ENCODE measurements at regions not wholly inside any gene's neighbourhood (a gene's known extent, or its start where the extent isn't known, plus 50 kb on each side); places are given as distances from the start of the nearest gene placed in this dataset.

DNA sequence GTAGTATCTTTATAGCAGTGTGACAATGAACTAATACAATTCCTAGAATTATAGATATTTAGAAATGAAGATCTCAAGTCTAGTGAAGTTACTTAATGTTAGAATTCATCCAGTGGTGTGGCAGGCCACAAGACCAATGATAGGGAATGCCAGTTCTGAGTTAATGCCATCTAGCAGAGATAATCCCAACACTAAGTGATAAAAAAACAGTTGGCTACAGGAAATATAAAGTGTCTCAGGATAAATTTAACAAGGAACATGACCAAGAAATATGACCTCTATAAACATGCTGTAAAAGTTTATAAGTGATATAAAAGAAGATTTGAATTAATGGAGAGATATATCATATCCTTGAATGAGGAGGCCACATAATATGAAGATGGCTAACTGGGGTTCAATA lies 1790.5 kb upstream of the ADGRL3 start:
- Histone ChIP-seq H3K4me3 (ENCODE audit: low read length, poor library complexity, severe bottlenecking) (no peak overlapping the region), H3K36me3 (ENCODE audit: insufficient read depth, low read length) (no peaks in the 10 kb centered on the region), H3K9ac (ENCODE audit: low read depth, low read length, poor library complexity, severe bottlenecking) (no peak overlapping the region), H2AFZ (ENCODE audit: low read length) (no peak overlapping the region), H4K20me1 (ENCODE audit: insufficient read depth, low read length, poor library complexity, severe bottlenecking) (no peaks in the 10 kb centered on the region), H3K4me2 (ENCODE audit: low read depth, low read length, poor library complexity, severe bottlenecking) (no peak overlapping the region), H3F3A (ENCODE audit: low read depth) (no peaks in the 10 kb centered on the region), H3K9me2 (replicated peaks; ENCODE audit: low read depth, low read length) (no peaks in the 10 kb centered on the region), H3K4me1 (ENCODE audit: insufficient read depth, low read length, poor library complexity, severe bottlenecking) (no peaks in the 10 kb centered on the region), H3K9me3 (ENCODE audit: insufficient read depth, low read depth, low read length) (no peaks in the 10 kb centered on the region), H3K79me2 (ENCODE audit: insufficient read depth, low read length) (no peaks in the 10 kb centered on the region), H3K27me3 (ENCODE audit: insufficient read depth, low read length, poor library complexity, severe bottlenecking) (no peaks in the 10 kb centered on the region)
- TF ChIP-seq EZH2phosphoT487 (IDR thresholded peaks at IDR 0.05; ENCODE audit: borderline replicate concordance), result no peak

DNA sequence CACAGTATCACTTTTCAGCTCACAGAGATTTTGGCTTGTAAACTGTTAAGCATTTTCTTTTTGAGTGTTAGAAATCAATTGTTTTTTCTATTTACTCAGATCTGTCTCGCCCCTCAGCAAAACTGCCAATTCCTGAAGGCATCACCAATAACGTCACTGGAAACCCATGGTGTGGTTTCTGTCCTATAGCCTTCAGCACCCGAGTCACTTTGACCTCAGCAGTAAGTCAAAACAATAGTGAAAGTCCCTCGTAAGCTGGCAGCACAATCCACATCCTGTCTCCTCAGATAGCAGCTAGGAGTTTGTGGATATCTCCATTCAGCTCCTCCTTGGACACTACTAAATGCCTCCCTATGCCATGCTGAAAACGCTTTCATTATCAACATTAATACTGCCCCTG lies 1787.4 kb upstream of the ADGRL3 start:
- H3K27me3 ChIP-seq (ENCODE audit: insufficient read depth, low read length, poor library complexity, severe bottlenecking), result no peaks in the 10 kb centered on the region
- TF ChIP-seq, protein P1, sequence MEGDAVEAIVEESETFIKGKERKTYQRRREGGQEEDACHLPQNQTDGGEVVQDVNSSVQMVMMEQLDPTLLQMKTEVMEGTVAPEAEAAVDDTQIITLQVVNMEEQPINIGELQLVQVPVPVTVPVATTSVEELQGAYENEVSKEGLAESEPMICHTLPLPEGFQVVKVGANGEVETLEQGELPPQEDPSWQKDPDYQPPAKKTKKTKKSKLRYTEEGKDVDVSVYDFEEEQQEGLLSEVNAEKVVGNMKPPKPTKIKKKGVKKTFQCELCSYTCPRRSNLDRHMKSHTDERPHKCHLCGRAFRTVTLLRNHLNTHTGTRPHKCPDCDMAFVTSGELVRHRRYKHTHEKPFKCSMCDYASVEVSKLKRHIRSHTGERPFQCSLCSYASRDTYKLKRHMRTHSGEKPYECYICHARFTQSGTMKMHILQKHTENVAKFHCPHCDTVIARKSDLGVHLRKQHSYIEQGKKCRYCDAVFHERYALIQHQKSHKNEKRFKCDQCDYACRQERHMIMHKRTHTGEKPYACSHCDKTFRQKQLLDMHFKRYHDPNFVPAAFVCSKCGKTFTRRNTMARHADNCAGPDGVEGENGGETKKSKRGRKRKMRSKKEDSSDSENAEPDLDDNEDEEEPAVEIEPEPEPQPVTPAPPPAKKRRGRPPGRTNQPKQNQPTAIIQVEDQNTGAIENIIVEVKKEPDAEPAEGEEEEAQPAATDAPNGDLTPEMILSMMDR (conservative IDR thresholded peaks at IDR 0.05; ENCODE audit: low read length), result no peak
- H3K9me3 ChIP-seq (ENCODE audit: insufficient read depth, low read depth, low read length), result no peaks in the 10 kb centered on the region
- H3K9ac ChIP-seq (ENCODE audit: low read depth, low read length, poor library complexity, severe bottlenecking), result no peak overlapping the region
- no peaks in the 10 kb centered on the region for H3K36me3 ChIP-seq (ENCODE audit: insufficient read depth, low read length)
- H3K79me2 ChIP-seq (ENCODE audit: insufficient read depth, low read length), result no peaks in the 10 kb centered on the region
- no peaks in the 10 kb centered on the region for H4K20me1 ChIP-seq (ENCODE audit: insufficient read depth, low read length, poor library complexity, severe bottlenecking)
- no peaks in the 10 kb centered on the region for H3K4me1 ChIP-seq (ENCODE audit: insufficient read depth, low read length, poor library complexity, severe bottlenecking)
- no peak overlapping the region for H2AFZ ChIP-seq (ENCODE audit: low read length)
- no peak overlapping the region for H3K4me2 ChIP-seq (ENCODE audit: low read depth, low read length, poor library complexity, severe bottlenecking)
- H3F3A ChIP-seq (ENCODE audit: low read depth), result no peaks in the 10 kb centered on the region
- no peaks in the 10 kb centered on the region for H3K9me2 ChIP-seq (replicated peaks; ENCODE audit: low read depth, low read length)
- H3K4me3 ChIP-seq (ENCODE audit: low read length, poor library complexity, severe bottlenecking), result no peak overlapping the region

DNA sequence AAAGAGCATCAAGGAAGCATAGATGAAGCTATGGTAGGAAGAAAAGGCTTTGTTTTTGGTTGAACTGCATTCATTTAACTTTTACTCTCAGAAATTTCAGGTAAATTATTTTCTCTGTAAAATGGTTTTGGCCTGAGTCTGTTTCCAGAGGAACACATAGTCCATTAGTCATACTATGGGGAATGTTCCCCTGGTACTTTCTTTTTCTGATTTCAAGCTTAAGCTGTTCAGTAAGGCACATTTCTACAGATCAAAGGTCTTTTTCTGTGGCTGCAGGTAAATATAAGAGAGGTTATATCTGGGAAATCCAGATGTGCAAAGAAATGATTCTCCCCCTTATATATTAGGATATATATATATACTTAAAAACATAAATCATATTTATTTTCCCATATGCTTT lies 1744.4 kb upstream of the ADGRL3 start:
- TF ChIP-seq, protein P1 (conservative IDR thresholded peaks at IDR 0.05; ENCODE audit: low read length), result no peak
- no peak for TF ChIP-seq EZH2phosphoT487 (IDR thresholded peaks at IDR 0.05; ENCODE audit: borderline replicate concordance)

DNA sequence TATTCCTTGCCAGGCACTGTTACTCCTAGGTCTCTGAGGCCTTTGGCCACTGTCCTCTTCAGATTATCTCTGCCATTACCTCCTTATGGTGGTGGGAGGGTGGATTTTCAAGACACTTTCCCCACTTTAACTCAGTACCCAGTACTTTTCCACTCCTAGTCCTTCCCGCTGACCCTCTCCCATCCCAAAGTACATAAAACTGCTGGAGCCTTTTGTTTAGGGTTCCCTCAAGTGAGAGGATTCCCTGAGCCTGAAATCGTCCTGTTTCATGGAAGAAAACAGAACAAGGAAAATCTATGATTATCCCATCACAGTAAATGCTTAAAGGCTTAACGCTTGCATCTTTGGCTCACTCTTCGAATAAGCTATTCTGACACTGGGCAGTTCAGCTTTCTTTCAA lies 1742.5 kb upstream of the ADGRL3 start:
- Histone ChIP-seq H3K4me3 (ENCODE audit: low read length, poor library complexity, severe bottlenecking) (no peak overlapping the region), H3K36me3 (ENCODE audit: insufficient read depth, low read length) (no peaks in the 10 kb centered on the region), H3K9me3 (ENCODE audit: insufficient read depth, low read depth, low read length) (no peaks in the 10 kb centered on the region), H2AFZ (ENCODE audit: low read length) (no peak overlapping the region), H4K20me1 (ENCODE audit: insufficient read depth, low read length, poor library complexity, severe bottlenecking) (no peaks in the 10 kb centered on the region), H3F3A (ENCODE audit: low read depth) (no peaks in the 10 kb centered on the region), H3K9ac (ENCODE audit: low read depth, low read length, poor library complexity, severe bottlenecking) (no peak overlapping the region), H3K79me2 (ENCODE audit: insufficient read depth, low read length) (no peaks in the 10 kb centered on the region), H3K4me2 (ENCODE audit: low read depth, low read length, poor library complexity, severe bottlenecking) (no peak overlapping the region), H3K9me2 (replicated peaks; ENCODE audit: low read depth, low read length) (no peaks in the 10 kb centered on the region), H3K27me3 (ENCODE audit: insufficient read depth, low read length, poor library complexity, severe bottlenecking) (no peaks in the 10 kb centered on the region), H3K4me1 (ENCODE audit: insufficient read depth, low read length, poor library complexity, severe bottlenecking) (no peaks in the 10 kb centered on the region)
- TF ChIP-seq, protein P1 (conservative IDR thresholded peaks at IDR 0.05; ENCODE audit: low read length), result no peak
- no peak for TF ChIP-seq EZH2phosphoT487 (IDR thresholded peaks at IDR 0.05; ENCODE audit: borderline replicate concordance)

More for the DNA sequence above, 1744.4 kb upstream of the ADGRL3 start:
- Histone ChIP-seq H3K36me3 (ENCODE audit: insufficient read depth, low read length) (no peaks in the 10 kb centered on the region), H3K4me1 (ENCODE audit: insufficient read depth, low read length, poor library complexity, severe bottlenecking) (no peaks in the 10 kb centered on the region), H3K9me2 (replicated peaks; ENCODE audit: low read depth, low read length) (no peaks in the 10 kb centered on the region), H3K9ac (ENCODE audit: low read depth, low read length, poor library complexity, severe bottlenecking) (no peak overlapping the region), H3K4me3 (ENCODE audit: low read length, poor library complexity, severe bottlenecking) (no peak overlapping the region), H3F3A (ENCODE audit: low read depth) (no peaks in the 10 kb centered on the region), H3K4me2 (ENCODE audit: low read depth, low read length, poor library complexity, severe bottlenecking) (no peak overlapping the region), H3K9me3 (ENCODE audit: insufficient read depth, low read depth, low read length) (no peaks in the 10 kb centered on the region), H2AFZ (ENCODE audit: low read length) (no peak overlapping the region), H3K79me2 (ENCODE audit: insufficient read depth, low read length) (no peaks in the 10 kb centered on the region), H4K20me1 (ENCODE audit: insufficient read depth, low read length, poor library complexity, severe bottlenecking) (no peaks in the 10 kb centered on the region), H3K27me3 (ENCODE audit: insufficient read depth, low read length, poor library complexity, severe bottlenecking) (no peaks in the 10 kb centered on the region)
